ENCODE measurements at regions not wholly inside any gene's neighbourhood (a gene's known extent, or its start where the extent isn't known, plus 50 kb on each side); places are given as distances from the start of the nearest gene placed in this dataset.

DNA sequence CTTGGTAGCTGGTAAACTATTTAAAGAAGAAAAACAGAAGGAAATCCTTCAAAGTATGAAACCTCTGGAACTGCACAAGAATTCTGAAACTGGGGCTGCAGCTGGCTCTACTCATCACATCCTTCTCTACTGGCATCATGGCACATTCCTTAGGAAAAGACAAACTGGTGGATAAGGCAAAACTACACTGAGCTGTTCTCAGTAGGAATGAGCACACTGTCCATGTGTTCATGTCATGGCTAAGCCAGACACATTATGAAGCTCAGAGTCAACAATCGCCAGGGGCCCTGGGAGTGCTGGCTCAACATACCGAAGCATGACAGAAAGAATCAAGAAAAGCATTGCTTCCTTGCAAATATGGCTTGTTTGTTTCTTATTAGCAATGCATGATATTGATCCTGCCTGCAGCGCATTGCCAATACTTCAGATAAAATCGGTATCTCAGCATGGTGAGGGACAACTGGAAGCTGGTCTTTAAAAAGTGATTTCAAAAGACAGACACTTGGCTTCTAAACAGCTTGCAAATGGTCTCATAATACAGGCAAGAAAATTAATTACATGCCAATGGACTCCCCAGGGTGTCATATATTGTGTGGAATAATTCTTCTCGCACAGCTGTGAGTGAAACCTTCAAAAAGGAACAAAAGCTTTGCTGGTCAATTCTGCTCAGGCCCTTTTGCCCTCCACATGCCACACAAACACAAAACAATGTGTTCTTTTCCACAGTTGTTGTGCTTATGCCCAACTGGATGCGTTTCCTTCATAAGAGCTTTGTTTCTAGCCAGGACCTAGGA is 300.2 kb upstream of the VCX start:
- TF ChIP-seq, protein P1, sequence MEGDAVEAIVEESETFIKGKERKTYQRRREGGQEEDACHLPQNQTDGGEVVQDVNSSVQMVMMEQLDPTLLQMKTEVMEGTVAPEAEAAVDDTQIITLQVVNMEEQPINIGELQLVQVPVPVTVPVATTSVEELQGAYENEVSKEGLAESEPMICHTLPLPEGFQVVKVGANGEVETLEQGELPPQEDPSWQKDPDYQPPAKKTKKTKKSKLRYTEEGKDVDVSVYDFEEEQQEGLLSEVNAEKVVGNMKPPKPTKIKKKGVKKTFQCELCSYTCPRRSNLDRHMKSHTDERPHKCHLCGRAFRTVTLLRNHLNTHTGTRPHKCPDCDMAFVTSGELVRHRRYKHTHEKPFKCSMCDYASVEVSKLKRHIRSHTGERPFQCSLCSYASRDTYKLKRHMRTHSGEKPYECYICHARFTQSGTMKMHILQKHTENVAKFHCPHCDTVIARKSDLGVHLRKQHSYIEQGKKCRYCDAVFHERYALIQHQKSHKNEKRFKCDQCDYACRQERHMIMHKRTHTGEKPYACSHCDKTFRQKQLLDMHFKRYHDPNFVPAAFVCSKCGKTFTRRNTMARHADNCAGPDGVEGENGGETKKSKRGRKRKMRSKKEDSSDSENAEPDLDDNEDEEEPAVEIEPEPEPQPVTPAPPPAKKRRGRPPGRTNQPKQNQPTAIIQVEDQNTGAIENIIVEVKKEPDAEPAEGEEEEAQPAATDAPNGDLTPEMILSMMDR (IDR thresholded peaks at IDR 0.05): no peak
- TF ChIP-seq POLR2A (IDR thresholded peaks at IDR 0.05): no peak

All from body of pancreas (tissue), 4 donors.